Psoas muscle (tissue), 7 donors: ENCODE measurements at regions not wholly inside any gene's neighbourhood (a gene's known extent, or its start where the extent isn't known, plus 50 kb on each side); places are given as distances from the start of the nearest gene placed in this dataset.

Experiments
- ATAC-seq, 4 donors: fragments of 200-7000 bp; cut with Tn5 transposase; one replicate each; pipeline ENCODE4 v1.9.1; 2020; ENCODE audit warnings: moderate library complexity in 3 of 4, mild to moderate bottlenecking in 2 of 4
- DNase-seq, 2 donors: peaks; one replicate each; pipeline ENCODE4 v3.0.0-alpha.2; 2020
- H3K27ac ChIP-seq: fragments of 200-600 bp; one replicate; pipeline ENCODE4 v1.8.0; 2022
- H3K27me3 ChIP-seq, 3 donors: fragments of 200-600 bp in 1 of 3; one replicate each; pipeline versions ENCODE4 v1.6.1 to v1.8.0; 2013 to 2022; ENCODE audit warnings: low read length in 2 of 3, mild to moderate bottlenecking in 2 of 3, moderate library complexity in 1 of 3; ENCODE audit not compliant: insufficient read depth in 3 of 3
- H3K36me3 ChIP-seq, 2 donors: fragments of 200-600 bp in 1 of 2; one replicate each; pipeline versions ENCODE4 v1.6.1 to v1.8.0; 2013 to 2022; ENCODE audit warnings: low read depth in 1 of 2, mild to moderate bottlenecking in 1 of 2, moderate library complexity in 1 of 2; ENCODE audit not compliant: insufficient read depth in 1 of 2
- H3K4me1 ChIP-seq: fragments of 200-600 bp; one replicate; pipeline ENCODE4 v1.8.0; 2022
- H3K4me3 ChIP-seq: fragments of 200-600 bp; one replicate; pipeline ENCODE4 v1.8.0; 2022; ENCODE audit warnings: mild to moderate bottlenecking
- H3K9me3 ChIP-seq: fragments of 200-600 bp; one replicate; pipeline ENCODE4 v1.8.0; 2022
- CTCF ChIP-seq: fragments of 200-600 bp; IDR thresholded peaks from one replicate; pipeline ENCODE4 v1.8.0; 2022; ENCODE audit warnings: antibody characterized with exemption
- WGBS, 3 donors: extraction: QIAGEN DNeasy Blood & Tissue Kit; methylation state at CpG; one replicate each; pipeline versions ENCODE4 v1.1.6 to v1.1.7; 2013; 5-methylcytosine and 5-hydroxymethylcytosine counted together
- intact Hi-C, 2 donors: fragments of 100-400 bp; cut with DNase I; formaldehyde crosslinking; loops; one replicate each; pipeline versions ENCODE4 v1.11.0 to v1.14.2; 2022
- donor health status: healthy with polysubstance abuse.
- donor health status: DM: no; HTN: no; CAD: no; lungs with moderate emphysema.
- donor health status: Bipolar disorder and iron deficiency.
- donor health status: healthy.
- donor health status: DM: yes; HTN: yes; CAD: no.
- donor health status: DM: no; HTN: no; CAD: no.
- donor health status: DM: yes; HTN: yes; CAD: no.

GRCh38 chr4:63529581-63530337 lies 879.5 kb downstream of the TECRL start:
- intact Hi-C loops = no loop called here
- Histone ChIP-seq H3K9me3 (no peaks in the 10 kb centered on the region), H3K36me3 (no peaks in the 10 kb centered on the region), H3K4me1 (no peaks in the 10 kb centered on the region), H3K27me3 (no peaks in the 10 kb centered on the region), H3K4me3 (no peak overlapping the region), H3K27ac (no peak overlapping the region)
- no peak for ATAC-seq
- 65 to 78% (median 74%) methylated on average over 7 of the region's 7 CpGs for WGBS, 3 donors
- no peak for TF ChIP-seq CTCF
- DNase-seq = no peak

GRCh38 chr4:63528256-63528991 lies 880.8 kb downstream of the TECRL start:
- WGBS, 3 donors = 30 to 41% (median 32%) methylated on average over 4 of the region's 4 CpGs
- Histone ChIP-seq H3K4me3 (no peak overlapping the region), H3K27ac (no peak overlapping the region), H3K4me1 (no peaks in the 10 kb centered on the region), H3K36me3 (no peaks in the 10 kb centered on the region), H3K27me3 (no peaks in the 10 kb centered on the region), H3K9me3 (no peaks in the 10 kb centered on the region)
- no peak for TF ChIP-seq CTCF
- intact Hi-C loops = no loop called here
- DNase-seq (no peak), ATAC-seq (no peak)

- Histone ChIP-seq H3K27ac (no peak overlapping the region), H3K4me3 (no peak overlapping the region), H3K9me3 (no peaks in the 10 kb centered on the region), H3K4me1 (no peaks in the 10 kb centered on the region), H3K36me3 (no peaks in the 10 kb centered on the region), H3K27me3 (no peaks in the 10 kb centered on the region)
- ATAC-seq (no peak), DNase-seq (no peak)
- TF ChIP-seq CTCF = no peak
- WGBS, 3 donors = 88 to 98% (median 93%) methylated on average over 1 of the region's 1 CpG
- intact Hi-C loops = no loop called here
Measured at GRCh38 chr4:63526251-63526650, 883.0 kb downstream of the TECRL start.

- Histone ChIP-seq H3K36me3 (no peaks in the 10 kb centered on the region), H3K4me3 (no peak overlapping the region), H3K9me3 (no peaks in the 10 kb centered on the region), H3K27ac (no peak overlapping the region), H3K4me1 (no peaks in the 10 kb centered on the region), H3K27me3 (no peaks in the 10 kb centered on the region)
- no peak for ATAC-seq
- WGBS, 3 donors = 67 to 70% (median 70%) methylated on average over 1 of the region's 1 CpG
- TF ChIP-seq CTCF = no peak
- no peak for DNase-seq
- intact Hi-C loops = no loop called here
Measured at GRCh38 chr4:63524764-63525163, 884.5 kb downstream of the TECRL start.
